ENCODE measurements at regions not wholly inside any gene's neighbourhood (a gene's known extent, or its start where the extent isn't known, plus 50 kb on each side); places are given as distances from the start of the nearest gene placed in this dataset.

- TF ChIP-seq, protein P1, sequence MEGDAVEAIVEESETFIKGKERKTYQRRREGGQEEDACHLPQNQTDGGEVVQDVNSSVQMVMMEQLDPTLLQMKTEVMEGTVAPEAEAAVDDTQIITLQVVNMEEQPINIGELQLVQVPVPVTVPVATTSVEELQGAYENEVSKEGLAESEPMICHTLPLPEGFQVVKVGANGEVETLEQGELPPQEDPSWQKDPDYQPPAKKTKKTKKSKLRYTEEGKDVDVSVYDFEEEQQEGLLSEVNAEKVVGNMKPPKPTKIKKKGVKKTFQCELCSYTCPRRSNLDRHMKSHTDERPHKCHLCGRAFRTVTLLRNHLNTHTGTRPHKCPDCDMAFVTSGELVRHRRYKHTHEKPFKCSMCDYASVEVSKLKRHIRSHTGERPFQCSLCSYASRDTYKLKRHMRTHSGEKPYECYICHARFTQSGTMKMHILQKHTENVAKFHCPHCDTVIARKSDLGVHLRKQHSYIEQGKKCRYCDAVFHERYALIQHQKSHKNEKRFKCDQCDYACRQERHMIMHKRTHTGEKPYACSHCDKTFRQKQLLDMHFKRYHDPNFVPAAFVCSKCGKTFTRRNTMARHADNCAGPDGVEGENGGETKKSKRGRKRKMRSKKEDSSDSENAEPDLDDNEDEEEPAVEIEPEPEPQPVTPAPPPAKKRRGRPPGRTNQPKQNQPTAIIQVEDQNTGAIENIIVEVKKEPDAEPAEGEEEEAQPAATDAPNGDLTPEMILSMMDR (IDR thresholded peaks at IDR 0.05; ENCODE audit: poor library complexity): no peak
- TF ChIP-seq EZH2 (IDR thresholded peaks at IDR 0.05; ENCODE audit: borderline replicate concordance): no peak
Measured at GRCh38 chr9:108271646-108272348, 584.0 kb downstream of the ACTL7B start.
